HepG2 (cell line): ENCODE measurements at regions not wholly inside any gene's neighbourhood (a gene's known extent, or its start where the extent isn't known, plus 50 kb on each side); places are given as distances from the start of the nearest gene placed in this dataset.

Experiments
- ATAC-seq: fragments of 200-7000 bp; cut with Tn5 transposase; 3 replicates; pipeline ENCODE4 v1.9.1; 2020; ENCODE audit warnings: mild to moderate bottlenecking, moderate library complexity
- BruUV-seq: library from RNA; stranded (reverse); fragments of 400-500 nt; replicated peaks from 2 replicates; lab custom pipeline; 2021; lab: Mats Ljungman, UMichigan
- CTCF ChIA-PET: fragments of 300-600 bp; formaldehyde crosslinking; extraction: SDS; loops from one replicate; lab custom pipeline; 2021; ENCODE audit warnings: low total read pairs, inconsistent platforms, low intra/inter-chr PET ratio; lab: Yijun Ruan, JAX
- POLR2A ChIA-PET: fragments of 350-600 bp; sonication (Branson Sonifier 250); formaldehyde crosslinking; loops from one replicate; lab custom pipeline; 2020; ENCODE audit warnings: antibody characterized with exemption, inconsistent platforms; lab: Yijun Ruan, JAX
- DNase-seq: peaks from one replicate; pipeline ENCODE4 v3.0.0-alpha.2; 2015; ENCODE audit warnings: low spot score
- FAIRE-seq: peaks from 3 replicates; lab custom pipeline; 2011; peaks lifted over from hg19 to GRCh38; lab: Jason Lieb, UNC
- H2AFZ ChIP-seq: one replicate; pipeline ENCODE4 v1.6.1; 2011; ENCODE audit warnings: low read length, inconsistent platforms
- H3K27ac ChIP-seq: fragments of 300-600 bp; 3 replicates; pipeline ENCODE4 v1.8.0; 2011; ENCODE audit warnings: mixed run types, mild to moderate bottlenecking, mixed read lengths, low read length, inconsistent platforms; ENCODE audit not compliant: insufficient read depth; ENCODE audit errors: extremely low read length
- H3K27me3 ChIP-seq, 2 experiments: fragments of 200-600 bp in 1 of 2; 2 replicates in 1 of 2; 3 replicates in 1 of 2; pipeline versions ENCODE4 v1.6.0 to v1.8.0; 2011; ENCODE audit warnings: low read length in 2 of 2, mild to moderate bottlenecking in 2 of 2, moderate library complexity in 2 of 2, inconsistent platforms in 1 of 2; ENCODE audit not compliant: insufficient read depth in 2 of 2, control insufficient read depth in 1 of 2
- H3K36me3 ChIP-seq, 2 experiments: fragments of 200-600 bp in 1 of 2; replicated peaks in 1 of 2; 2 replicates in 1 of 2; 3 replicates in 1 of 2; pipeline versions ENCODE4 v1.5.1 to v1.8.0; 2011; ENCODE audit warnings: low read length in 2 of 2, inconsistent platforms in 1 of 2; ENCODE audit not compliant: insufficient read depth in 2 of 2, control insufficient read depth in 1 of 2
- H3K4me1 ChIP-seq: 2 replicates; pipeline ENCODE4 v1.5.1; 2012; ENCODE audit warnings: low read length, inconsistent platforms; ENCODE audit not compliant: insufficient read depth
- H3K4me2 ChIP-seq: 2 replicates; pipeline ENCODE4 v1.6.0; 2011; ENCODE audit warnings: low read depth, low read length, inconsistent platforms
- H3K4me3 ChIP-seq, 3 experiments: fragments of 200-600 bp in 1 of 3; sonication (generic), shearing (Covaris generic) in 1 of 3; replicated peaks in 1 of 3; 2 replicates each; pipeline ENCODE4 v1.5.1; 2011 to 2016; ENCODE audit warnings: low read length in 3 of 3, inconsistent platforms in 2 of 3, low read depth in 2 of 3, mild to moderate bottlenecking in 2 of 3, control low read depth in 1 of 3, mixed read lengths in 1 of 3; ENCODE audit not compliant: insufficient read depth in 1 of 3
- H3K79me2 ChIP-seq: one replicate; pipeline ENCODE4 v1.6.1; 2011; ENCODE audit warnings: low read length, inconsistent platforms; ENCODE audit not compliant: insufficient read depth
- H3K9ac ChIP-seq: 2 replicates; pipeline ENCODE4 v1.6.0; 2011; ENCODE audit warnings: mild to moderate bottlenecking, low read depth, low read length, inconsistent platforms; ENCODE audit not compliant: insufficient read depth
- H3K9me3 ChIP-seq: 2 replicates; pipeline ENCODE4 v1.5.1; 2012; ENCODE audit warnings: mild to moderate bottlenecking, low read length
- H4K20me1 ChIP-seq: 2 replicates; pipeline ENCODE4 v1.6.0; 2011; ENCODE audit warnings: inconsistent platforms, mild to moderate bottlenecking, low read length, moderate library complexity; ENCODE audit not compliant: insufficient read depth
- MAFG ChIP-seq: sonication (generic); formaldehyde crosslinking; IDR thresholded peaks from 2 replicates; pipeline ENCODE4 v1.5.1; 2020; ENCODE audit warnings: mild to moderate bottlenecking, missing genetic modification reagents
- MXD4 ChIP-seq: IDR thresholded peaks from 2 replicates; pipeline ENCODE4 v1.6.1; 2016; ENCODE audit warnings: mild to moderate bottlenecking, missing biosample characterization, missing genetic modification reagents
- NAIF1 ChIP-seq: sonication (generic); formaldehyde crosslinking; IDR thresholded peaks from 2 replicates; pipeline ENCODE4 v1.5.0; 2020; ENCODE audit warnings: mild to moderate bottlenecking, missing genetic modification reagents, borderline replicate concordance
- NFKBIZ ChIP-seq: IDR thresholded peaks from 2 replicates; pipeline ENCODE4 v1.6.1; 2018; ENCODE audit warnings: missing genetic modification reagents, missing compliant biosample characterization
- RAD21 ChIP-seq: fragments of 450-650 bp; formaldehyde crosslinking; IDR thresholded peaks from 2 replicates; pipeline ENCODE4 v1.5.0; 2020; ENCODE audit warnings: mild to moderate bottlenecking
- SRF ChIP-seq: IDR thresholded peaks from 2 replicates; pipeline ENCODE4 v1.6.1; 2011; ENCODE audit warnings: mild to moderate bottlenecking, low read depth, low read length, moderate library complexity
- ZNF530 ChIP-seq: sonication (generic); formaldehyde crosslinking; IDR thresholded peaks from 2 replicates; pipeline ENCODE4 v1.5.0; 2020; ENCODE audit warnings: low read depth, mild to moderate bottlenecking, missing genetic modification reagents
- ZNF543 ChIP-seq: sonication (generic); formaldehyde crosslinking; IDR thresholded peaks from 2 replicates; pipeline ENCODE4 v1.4.0; 2020; ENCODE audit warnings: mild to moderate bottlenecking, missing genetic modification reagents
- ZNF616 ChIP-seq: sonication (generic); formaldehyde crosslinking; IDR thresholded peaks from 2 replicates; pipeline ENCODE4 v1.5.0; 2020; ENCODE audit warnings: low read depth, mild to moderate bottlenecking, missing genetic modification reagents
- ZNF720 ChIP-seq: sonication (generic); formaldehyde crosslinking; IDR thresholded peaks from 2 replicates; pipeline ENCODE4 v1.4.0; 2020; ENCODE audit warnings: missing genetic modification reagents
- WGBS: methylation state at CpG from one replicate; pipeline ENCODE4 v1.1.6; 2017; ENCODE audit warnings: low lambda C conversion rate; 5-methylcytosine and 5-hydroxymethylcytosine counted together
- in situ Hi-C: cut with HindIII; loops from 2 replicates; pipeline ENCODE4 v1.10.0; 2017; ENCODE audit warnings: low pct_unique_long_range_greater_than_20kb; ENCODE audit not compliant: extremely low pct_ligation_motif_present
- intact Hi-C: fragments of 100-400 bp; cut with micrococcal nuclease; formaldehyde crosslinking; loops from one replicate; pipeline ENCODE4 v1.10.0; 2022; ENCODE audit not compliant: unreplicated experiment
- TF ChIP-seq, protein P1 (sequence below): sonication (generic); formaldehyde crosslinking; IDR thresholded peaks from 2 replicates; pipeline ENCODE4 v1.8.1; 2023; ENCODE audit warnings: missing genetic modification reagents, inconsistent platforms, borderline replicate concordance
- TF ChIP-seq, protein P2 (sequence below): sonication (generic); formaldehyde crosslinking; IDR thresholded peaks from 2 replicates; pipeline ENCODE4 v1.5.0; 2020; ENCODE audit warnings: mild to moderate bottlenecking, missing genetic modification reagents, borderline replicate concordance
- TF ChIP-seq, protein P3 (sequence below): IDR thresholded peaks from 2 replicates; pipeline ENCODE4 v1.6.1; 2016; ENCODE audit warnings: low read depth, control low read depth

DNA sequence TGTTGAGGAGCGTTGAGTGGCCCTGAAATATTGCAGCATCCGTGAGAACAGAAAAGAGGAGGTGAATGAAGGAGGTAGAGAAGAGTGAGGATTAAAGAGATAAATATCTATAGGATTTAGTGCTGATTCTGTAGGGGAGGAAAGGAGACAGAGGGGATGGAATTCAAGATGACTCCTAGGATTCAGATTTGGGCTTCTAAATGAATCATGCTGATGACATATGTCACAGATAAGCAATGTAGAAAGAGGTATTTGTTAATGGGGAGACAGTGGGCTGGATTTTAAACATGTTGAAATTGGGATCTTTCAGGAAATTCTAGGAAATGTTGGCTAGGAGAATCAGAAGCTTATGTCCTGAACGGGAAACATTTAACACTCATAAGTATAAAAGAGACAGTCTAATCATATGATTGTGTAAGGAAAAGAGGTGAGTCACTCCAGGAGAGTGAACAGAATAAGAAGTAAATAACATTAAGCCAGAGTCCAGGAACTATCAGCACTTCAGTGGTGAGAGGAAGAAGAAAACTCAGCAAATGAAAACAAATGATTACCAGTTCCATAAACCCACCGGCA is 58.1 kb upstream of the DIO2 start:
- intact Hi-C loops (no loop called here), in situ Hi-C loops (no loop called here)
- no peak for TF ChIP-seq ZNF543
- TF ChIP-seq SRF, result no peak
- TF ChIP-seq, protein P1, sequence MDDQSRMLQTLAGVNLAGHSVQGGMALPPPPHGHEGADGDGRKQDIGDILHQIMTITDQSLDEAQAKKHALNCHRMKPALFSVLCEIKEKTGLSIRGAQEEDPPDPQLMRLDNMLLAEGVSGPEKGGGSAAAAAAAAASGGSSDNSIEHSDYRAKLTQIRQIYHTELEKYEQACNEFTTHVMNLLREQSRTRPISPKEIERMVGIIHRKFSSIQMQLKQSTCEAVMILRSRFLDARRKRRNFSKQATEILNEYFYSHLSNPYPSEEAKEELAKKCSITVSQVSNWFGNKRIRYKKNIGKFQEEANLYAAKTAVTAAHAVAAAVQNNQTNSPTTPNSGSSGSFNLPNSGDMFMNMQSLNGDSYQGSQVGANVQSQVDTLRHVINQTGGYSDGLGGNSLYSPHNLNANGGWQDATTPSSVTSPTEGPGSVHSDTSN (CRISPR knock-in tag), result no peak
- TF ChIP-seq NAIF1 (CRISPR knock-in tag), result no peak
- TF ChIP-seq ZNF720 (CRISPR knock-in tag), result no peak
- no peak for TF ChIP-seq RAD21
- TF ChIP-seq, all 625 proteins: peak for 0
- no peak overlapping the region for H3K27ac ChIP-seq
- CTCF ChIA-PET, result no interaction called here
- POLR2A ChIA-PET, result no interaction called here
- no peak overlapping the region for H3K9ac ChIP-seq
- no peaks in the 10 kb centered on the region for H3K36me3 ChIP-seq
- no peak for ATAC-seq
- no peaks in the 10 kb centered on the region for H3K79me2 ChIP-seq
- WGBS, result 0% methylated on average over 4 of the region's 4 CpGs
- H3K9me3 ChIP-seq, result no peaks in the 10 kb centered on the region; the same call in none of the 2 replicates
- no peaks in the 10 kb centered on the region for H3K27me3 ChIP-seq
- DNase-seq, result no peak
- H3K4me2 ChIP-seq, result no peak overlapping the region
- no peak for FAIRE-seq
- H2AFZ ChIP-seq, result no peak overlapping the region
- H4K20me1 ChIP-seq, result no peaks in the 10 kb centered on the region
- BruUV-seq, result no TSS peak
- H3K4me1 ChIP-seq, result no peaks in the 10 kb centered on the region
- no peak overlapping the region for H3K4me3 ChIP-seq

DNA sequence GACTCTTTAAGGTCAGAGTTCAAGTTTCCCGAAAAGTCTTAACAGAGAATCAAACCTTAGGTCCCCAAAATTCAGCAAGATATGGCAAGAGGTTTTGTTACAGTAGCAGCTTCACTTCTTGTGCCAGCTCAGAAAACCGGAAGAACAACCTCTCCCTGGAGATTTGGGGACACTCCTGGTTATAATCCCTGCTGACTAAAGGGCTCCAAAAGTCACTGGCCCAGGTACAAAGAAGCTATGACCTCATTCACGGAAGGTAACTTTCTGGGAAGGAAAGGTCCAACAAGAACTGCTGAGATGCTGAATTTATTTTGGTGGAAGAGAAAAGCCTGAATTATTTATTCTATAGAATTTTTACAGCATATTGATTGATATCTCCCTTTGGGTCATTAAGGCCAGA is 55.6 kb upstream of the DIO2 start:
- DNase-seq, result no peak
- Histone ChIP-seq H2AFZ (no peak overlapping the region), H3K27me3 (no peaks in the 10 kb centered on the region), H3K4me2 (no peak overlapping the region), H3K9me3 (no peaks in the 10 kb centered on the region), H3K27ac (no peak overlapping the region), H3K9ac (no peak overlapping the region), H4K20me1 (no peaks in the 10 kb centered on the region), H3K36me3 (no peaks in the 10 kb centered on the region), H3K79me2 (no peaks in the 10 kb centered on the region), H3K4me3 (no peak overlapping the region), H3K4me1 (no peaks in the 10 kb centered on the region)
- no peak for ATAC-seq
- CTCF ChIA-PET, result no interaction called here
- BruUV-seq, result no TSS peak
- no peak for FAIRE-seq
- intact Hi-C loops, result no loop called here
- WGBS, result 6% methylated on average over 3 of the region's 3 CpGs
- in situ Hi-C loops, result no loop called here
- POLR2A ChIA-PET, result no interaction called here
- TF ChIP-seq MXD4 (no peak), ZNF616 (CRISPR knock-in tag) (no peak), ZNF530 (CRISPR knock-in tag) (no peak), NFKBIZ (CRISPR knock-in tag) (no peak), RAD21 (no peak), MAFG (no peak)
- TF ChIP-seq, protein P1 (CRISPR knock-in tag), result no peak
- TF ChIP-seq, protein P2, sequence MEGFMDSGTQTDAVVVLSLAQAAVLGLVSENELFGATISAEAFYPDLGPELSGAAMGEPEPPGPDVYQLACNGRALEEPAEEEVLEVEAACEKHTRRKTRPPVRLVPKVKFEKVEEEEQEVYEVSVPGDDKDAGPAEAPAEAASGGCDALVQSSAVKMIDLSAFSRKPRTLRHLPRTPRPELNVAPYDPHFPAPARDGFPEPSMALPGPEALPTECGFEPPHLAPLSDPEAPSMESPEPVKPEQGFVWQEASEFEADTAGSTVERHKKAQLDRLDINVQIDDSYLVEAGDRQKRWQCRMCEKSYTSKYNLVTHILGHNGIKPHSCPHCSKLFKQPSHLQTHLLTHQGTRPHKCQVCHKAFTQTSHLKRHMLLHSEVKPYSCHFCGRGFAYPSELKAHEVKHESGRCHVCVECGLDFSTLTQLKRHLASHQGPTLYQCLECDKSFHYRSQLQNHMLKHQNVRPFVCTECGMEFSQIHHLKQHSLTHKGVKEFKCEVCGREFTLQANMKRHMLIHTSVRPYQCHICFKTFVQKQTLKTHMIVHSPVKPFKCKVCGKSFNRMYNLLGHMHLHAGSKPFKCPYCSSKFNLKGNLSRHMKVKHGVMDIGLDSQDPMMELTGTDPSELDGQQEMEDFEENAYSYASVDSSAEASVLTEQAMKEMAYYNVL (CRISPR knock-in tag), result no peak
- TF ChIP-seq, protein P3, sequence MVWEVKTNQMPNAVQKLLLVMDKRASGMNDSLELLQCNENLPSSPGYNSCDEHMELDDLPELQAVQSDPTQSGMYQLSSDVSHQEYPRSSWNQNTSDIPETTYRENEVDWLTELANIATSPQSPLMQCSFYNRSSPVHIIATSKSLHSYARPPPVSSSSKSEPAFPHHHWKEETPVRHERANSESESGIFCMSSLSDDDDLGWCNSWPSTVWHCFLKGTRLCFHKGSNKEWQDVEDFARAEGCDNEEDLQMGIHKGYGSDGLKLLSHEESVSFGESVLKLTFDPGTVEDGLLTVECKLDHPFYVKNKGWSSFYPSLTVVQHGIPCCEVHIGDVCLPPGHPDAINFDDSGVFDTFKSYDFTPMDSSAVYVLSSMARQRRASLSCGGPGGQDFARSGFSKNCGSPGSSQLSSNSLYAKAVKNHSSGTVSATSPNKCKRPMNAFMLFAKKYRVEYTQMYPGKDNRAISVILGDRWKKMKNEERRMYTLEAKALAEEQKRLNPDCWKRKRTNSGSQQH (CRISPR knock-in tag), result no peak
